Ramos (cell line): ENCODE measurements at regions not wholly inside any gene's neighbourhood (a gene's known extent, or its start where the extent isn't known, plus 50 kb on each side); places are given as distances from the start of the nearest gene placed in this dataset.
"Not testable (repeated sequence)": the region's sequence is repeated elsewhere in the genome, so short reads cannot be mapped to it uniquely, and the experiment has no call there.

Experiments used
- in situ Hi-C: fragments of 300-500 bp; cut with MboI; formaldehyde crosslinking; loops from one replicate; pipeline ENCODE4 v1.14.3; 2022; ENCODE audit warnings: low sequenced_read_pairs; ENCODE audit not compliant: unreplicated experiment

DNA sequence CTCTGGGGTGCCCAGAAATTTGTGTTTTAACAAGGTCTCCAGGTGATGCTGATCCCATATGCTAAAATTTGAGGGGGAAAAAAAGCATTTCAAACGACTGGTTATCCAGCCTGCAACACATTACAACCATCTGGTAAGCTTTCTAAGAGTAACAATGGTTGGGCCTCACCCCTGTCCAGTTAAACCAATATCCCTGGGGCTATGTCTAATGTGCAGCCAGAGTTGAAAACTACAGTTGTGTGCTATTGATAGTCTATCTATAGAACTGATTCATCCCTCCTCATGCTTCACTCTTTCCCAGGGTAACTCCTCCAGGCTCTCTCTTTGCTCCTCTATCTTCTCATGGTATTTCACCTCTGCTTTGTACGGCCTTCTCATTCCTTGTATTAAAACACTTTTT, 458.3 kb downstream of the MMUT start:
- in situ Hi-C loops, result no loop called here

- in situ Hi-C loops, result no loop called here
Observed at GRCh38 chr6:49003348-49003747, 459.7 kb downstream of the MMUT start.

GRCh38 chr6:49001856-49002541, 461.1 kb downstream of the MMUT start:
- in situ Hi-C loops, result no loop called here

DNA sequence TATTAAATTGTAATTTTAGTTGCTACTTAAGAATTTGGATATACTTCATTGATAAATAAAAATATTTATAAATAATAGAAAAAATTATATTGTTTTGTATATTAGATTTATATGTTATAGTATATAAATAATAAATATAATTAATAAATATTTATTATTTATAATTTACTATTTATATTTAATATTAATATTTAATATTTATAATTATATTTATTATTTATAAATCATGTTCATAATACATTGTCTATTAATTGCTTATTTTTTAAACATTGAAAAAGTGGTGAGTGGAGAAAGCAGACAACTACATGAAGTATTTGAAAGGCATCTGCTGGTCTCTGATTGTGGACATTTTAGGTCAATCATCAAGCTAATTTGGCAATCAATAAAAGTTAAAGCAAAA, 464.5 kb downstream of the MMUT start:
- in situ Hi-C loops, result no loop called here

DNA sequence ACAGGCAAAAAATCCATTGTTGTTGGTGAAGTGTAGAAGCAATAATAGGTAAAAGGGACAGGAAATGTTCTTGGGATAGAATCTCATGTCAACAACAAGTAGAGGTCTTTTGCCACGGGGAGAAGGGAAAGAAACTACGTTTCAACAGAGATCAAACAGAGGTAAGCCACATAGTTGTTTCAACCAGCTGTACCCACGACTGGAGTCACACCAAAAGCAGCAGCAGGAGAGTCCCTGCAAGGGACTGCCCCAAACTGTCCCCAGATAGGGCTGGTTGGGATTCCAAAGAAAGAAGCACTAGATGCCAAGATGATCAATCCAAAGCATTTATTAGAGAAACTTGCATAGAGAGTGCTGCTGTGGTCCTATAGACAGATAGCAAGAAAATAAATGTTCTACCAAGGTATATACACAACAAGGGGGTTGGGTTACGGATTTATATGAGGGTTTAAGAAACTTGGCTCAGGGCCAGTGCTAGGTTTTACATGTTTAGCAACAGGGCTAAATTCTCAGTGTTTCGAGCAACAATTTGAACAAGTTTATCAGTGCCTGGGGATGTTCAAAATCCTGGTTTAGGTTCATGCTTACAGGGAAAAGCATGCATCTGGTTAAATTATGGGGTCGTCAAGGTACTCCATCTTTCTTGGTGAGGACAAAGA, 466.5 kb downstream of the MMUT start:
- in situ Hi-C loops, result no loop called here

- in situ Hi-C loops, result no loop called here
Observed at GRCh38 chr6:48994811-48995210, 468.2 kb downstream of the MMUT start.

DNA sequence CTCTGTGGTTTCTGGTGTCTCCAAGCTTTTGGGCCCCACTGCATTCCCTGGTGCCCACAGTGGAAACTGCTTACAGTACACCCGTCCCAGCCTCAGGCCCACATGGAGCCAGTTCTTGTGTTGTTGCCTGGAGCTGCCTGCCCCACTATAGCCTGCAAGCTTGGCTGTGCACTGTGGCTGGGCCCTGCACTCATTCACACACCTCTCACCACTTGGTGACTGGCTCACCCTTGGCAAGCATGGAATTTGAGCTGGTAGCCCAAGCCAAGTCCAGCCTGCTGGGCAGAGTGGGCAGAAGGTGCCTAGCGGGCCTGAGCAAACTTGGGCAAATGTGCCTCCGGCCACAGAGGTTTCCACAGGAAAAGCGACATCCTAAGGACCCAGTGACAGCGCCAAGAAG, 472.3 kb downstream of the MMUT start:
- in situ Hi-C loops, result no loop called here

- in situ Hi-C loops, result no loop called here
Observed at GRCh38 chr6:48986845-48987244, 476.2 kb downstream of the MMUT start.

DNA sequence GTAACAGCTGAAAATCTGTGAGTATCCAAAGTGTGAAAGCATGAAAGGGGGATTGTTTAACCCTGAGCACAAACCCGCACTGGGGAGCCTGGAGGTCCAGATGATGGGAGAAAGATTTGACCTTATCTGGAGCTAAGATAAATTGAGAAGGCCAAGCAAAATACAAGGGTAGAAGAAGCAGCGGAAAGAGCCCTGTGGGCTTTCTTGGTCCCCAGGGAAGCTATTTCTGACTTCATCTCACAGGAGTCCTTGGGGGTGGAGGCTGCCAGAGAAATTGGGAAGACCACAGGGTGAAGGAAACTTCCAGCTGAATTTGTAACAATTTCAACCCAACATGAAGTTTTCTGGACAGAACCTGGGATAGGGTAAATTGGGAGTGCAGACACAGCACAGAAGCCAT, 476.9 kb downstream of the MMUT start:
- in situ Hi-C loops, result no loop called here

DNA sequence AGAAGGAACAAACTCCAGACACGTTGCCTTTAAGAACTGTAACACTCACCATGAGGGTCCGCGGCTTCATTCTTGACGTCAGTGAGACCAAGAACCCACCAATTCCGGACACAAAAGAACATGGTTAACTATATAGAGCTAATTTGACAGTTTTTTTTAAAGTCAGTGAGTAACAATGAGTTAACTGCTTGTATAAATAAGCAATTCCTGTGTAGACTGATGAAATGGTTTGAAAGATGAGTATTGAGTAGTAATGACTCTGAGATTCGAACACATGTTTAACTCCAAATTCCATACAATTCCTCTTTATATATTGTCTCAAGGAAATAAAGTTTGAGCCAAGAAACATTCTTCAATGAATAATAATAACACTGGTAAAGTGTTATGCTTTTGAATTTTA, 478.0 kb downstream of the MMUT start:
- in situ Hi-C loops, result no loop called here

DNA sequence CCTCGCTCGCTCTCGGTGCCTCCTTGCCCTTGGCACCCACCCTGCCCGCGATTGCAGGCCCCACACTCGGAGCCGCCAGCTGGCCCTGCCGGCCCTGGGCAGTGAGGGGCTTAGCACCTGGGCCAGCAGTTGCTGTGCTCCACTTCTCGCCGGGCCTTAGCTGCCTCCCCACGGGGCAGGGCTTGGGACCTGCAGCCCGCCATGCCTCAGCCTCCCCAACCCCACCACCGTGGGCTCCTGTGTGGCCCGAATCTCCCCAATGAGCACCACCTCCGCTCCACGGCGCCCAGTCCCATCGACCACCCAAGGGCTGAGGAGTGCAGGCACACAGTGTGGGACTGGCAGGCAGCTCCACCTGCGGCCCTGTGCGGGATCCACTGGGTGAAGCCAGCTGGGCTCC, 479.1 kb downstream of the MMUT start:
- in situ Hi-C loops, result not testable (repeated sequence)

- in situ Hi-C loops, result no loop called here
Observed at GRCh38 chr6:48983377-48983776, 479.7 kb downstream of the MMUT start.

DNA sequence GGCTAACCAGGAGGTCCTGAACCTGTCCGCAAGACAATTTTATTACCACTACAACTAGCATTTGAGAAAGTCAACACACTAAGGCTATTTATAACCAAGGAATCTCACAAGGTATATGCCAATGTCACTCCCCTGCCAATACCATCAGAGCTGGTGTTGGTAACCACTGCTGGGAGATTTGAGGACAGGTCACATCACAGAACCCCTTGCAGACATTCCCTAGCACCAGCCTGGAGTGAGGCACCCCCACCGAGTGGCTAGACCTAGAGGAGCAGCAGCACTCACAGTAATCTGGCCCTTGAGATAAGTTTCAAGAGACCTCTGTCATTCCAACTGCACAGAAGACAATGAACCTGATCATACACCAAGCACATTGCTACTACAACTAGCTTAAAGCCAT, 483.2 kb downstream of the MMUT start:
- in situ Hi-C loops, result no loop called here

DNA sequence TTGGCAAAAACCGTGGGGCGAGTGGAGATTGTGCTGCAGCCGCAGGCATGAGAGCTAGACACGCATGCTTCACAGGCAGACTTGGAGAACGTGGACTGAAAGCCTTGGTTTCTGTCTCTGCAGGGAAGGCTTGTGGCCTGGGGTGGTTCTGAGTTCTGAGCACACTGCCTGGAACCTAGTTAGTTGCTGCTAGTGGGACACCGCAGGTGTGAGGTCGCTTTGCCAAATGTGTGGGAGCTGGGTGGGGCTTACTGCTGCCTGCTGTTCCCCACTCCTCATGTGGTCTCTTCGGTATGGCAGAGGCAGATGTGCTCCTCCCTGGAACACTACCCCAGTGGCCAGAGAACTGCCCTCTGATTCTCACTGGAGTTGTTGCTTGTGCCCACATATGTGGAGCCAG, 484.0 kb downstream of the MMUT start:
- in situ Hi-C loops, result no loop called here

- in situ Hi-C loops, result no loop called here
Observed at GRCh38 chr6:48978016-48978415, 485.0 kb downstream of the MMUT start.

DNA sequence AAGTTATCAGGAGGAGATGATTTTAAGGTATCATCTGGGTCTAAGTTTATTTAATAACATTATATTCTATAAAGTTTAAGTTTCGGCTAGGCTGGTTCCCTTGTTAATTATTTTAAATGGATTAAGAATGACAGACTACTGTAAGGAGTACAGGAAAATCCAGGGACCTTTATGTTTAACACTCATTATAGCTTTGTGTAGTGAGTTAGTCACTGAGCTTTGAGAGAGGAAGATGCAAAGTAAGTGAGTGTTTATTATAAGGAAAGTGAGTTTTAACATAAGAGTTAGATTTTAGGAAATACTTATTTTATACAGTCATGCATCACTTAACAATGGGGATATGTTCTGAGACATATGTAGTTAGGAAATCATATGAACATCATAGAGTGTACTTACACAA, 485.5 kb downstream of the MMUT start:
- in situ Hi-C loops, result no loop called here

DNA sequence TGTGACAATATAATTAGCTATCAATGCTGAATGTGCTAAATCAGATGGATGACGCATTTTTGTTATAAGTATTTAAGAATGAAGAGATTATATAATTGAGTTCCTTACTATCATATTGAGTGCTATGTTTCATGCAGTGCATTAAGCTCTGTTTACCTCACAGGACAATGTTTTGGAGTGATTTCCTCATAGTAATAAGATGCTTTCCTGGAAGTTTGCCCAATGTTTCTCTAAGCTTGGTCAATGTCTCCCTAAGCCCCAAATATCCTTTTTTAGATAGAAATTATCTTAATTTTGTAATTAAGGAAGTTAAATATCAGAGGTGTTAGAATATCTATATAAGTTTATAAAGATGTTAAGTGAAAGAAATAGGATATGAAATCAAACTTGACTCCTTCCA, 489.6 kb downstream of the MMUT start:
- in situ Hi-C loops, result no loop called here

DNA sequence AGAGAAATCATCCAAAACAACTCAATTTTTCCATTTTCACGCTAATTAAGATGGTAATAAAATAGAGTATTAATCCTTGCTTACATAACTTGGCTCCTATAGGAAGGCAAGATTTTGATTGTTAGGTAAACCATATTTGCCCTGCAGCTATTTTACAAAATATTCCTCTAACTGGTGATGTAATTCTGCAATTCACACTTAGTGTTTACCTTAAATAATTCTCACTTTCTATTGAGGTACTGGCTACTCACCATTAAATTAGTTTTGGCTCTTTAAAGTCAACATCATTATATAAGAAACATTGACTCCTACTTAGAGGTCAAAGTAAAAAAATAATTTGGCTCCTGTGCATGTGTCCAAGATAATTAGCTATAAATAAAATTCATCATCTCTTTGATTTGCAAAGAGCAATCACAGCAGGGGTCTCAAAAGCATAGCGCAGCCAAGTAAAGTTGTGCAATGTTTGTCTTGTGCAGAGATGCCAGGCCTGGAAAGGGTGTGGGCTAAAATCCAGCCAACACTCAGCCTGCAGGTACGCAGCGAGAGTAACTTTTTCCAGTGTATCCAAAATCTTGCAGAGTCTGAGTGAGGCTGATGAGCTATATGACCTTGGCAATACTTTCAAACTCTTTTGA, 501.2 kb downstream of the MMUT start:
- in situ Hi-C loops, result no loop called here

DNA sequence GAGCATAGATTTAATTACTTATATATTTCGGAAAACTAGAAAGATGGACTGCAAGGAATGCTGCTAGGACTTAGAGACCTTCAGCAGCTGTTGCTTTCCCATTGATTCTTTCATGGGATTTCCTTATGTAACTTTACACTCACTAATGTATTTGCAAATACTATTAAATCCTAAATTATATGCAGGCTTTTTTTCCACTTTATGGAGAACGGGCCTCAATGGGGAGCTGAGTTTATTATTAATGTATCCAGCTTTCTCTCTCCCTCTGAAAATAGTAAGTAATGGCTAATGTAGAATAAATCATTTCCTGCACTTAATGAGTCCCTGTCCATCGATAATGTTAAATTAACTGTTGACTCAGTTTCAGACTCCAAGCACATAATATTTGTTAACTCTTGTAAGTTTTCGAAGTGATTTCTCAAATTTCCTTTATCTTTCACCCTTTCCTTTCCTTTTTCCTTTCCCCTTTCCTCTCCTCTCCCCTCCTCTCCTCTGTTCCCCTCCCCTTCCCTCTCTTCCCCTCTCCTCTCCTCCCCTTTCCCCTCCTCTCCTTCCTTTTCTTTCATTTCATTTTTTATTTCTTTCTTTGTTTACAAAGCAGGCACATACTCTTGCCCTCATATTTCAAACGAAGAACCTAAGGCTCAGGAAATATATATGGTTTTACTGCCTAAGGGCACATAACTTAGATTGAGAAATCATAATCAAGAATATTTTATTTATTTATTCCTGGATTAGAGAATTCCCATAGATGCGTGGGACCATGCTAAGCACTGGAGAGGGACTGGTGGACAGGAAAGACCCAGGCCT, 503.6 kb downstream of the MMUT start:
- in situ Hi-C loops, result no loop called here

GRCh38 chr6:48957781-48958180, 505.3 kb downstream of the MMUT start:
- in situ Hi-C loops, result no loop called here

GRCh38 chr6:48951917-48952316, 511.1 kb downstream of the MMUT start:
- in situ Hi-C loops, result no loop called here
